Adipocyte (in vitro differentiated cells): ENCODE measurements at regions not wholly inside any gene's neighbourhood (a gene's known extent, or its start where the extent isn't known, plus 50 kb on each side); places are given as distances from the start of the nearest gene placed in this dataset.
A peak's percentile ranks its signal among the peaks of the same experiment; 100 is the strongest.
"Not testable (repeated sequence)": the region's sequence is repeated elsewhere in the genome, so short reads cannot be mapped to it uniquely, and the experiment has no call there.

Experiments used
- DNase-seq: peaks from one replicate; pipeline ENCODE4 v3.0.0-alpha.2; 2015; ENCODE audit warnings: low read depth
- H3K27me3 ChIP-seq: replicated peaks from 2 replicates; pipeline ENCODE4 v1.7.0; 2013; ENCODE audit warnings: mild to moderate bottlenecking, low read length, moderate library complexity; ENCODE audit not compliant: control insufficient read depth, insufficient read depth
- H3K36me3 ChIP-seq: 2 replicates; pipeline ENCODE4 v1.7.0; 2013; ENCODE audit warnings: low read length, mild to moderate bottlenecking, moderate library complexity; ENCODE audit not compliant: control insufficient read depth, insufficient read depth, severe bottlenecking
- H3K4me1 ChIP-seq: 2 replicates; pipeline ENCODE4 v1.7.0; 2013; ENCODE audit warnings: mild to moderate bottlenecking, low read length, moderate library complexity; ENCODE audit not compliant: control insufficient read depth, insufficient read depth
- H3K4me3 ChIP-seq: 2 replicates; pipeline ENCODE4 v1.7.0; 2013; ENCODE audit warnings: mild to moderate bottlenecking, low read length, moderate library complexity
- H3K9ac ChIP-seq: 2 replicates; pipeline ENCODE4 v1.7.0; 2013; ENCODE audit warnings: mild to moderate bottlenecking, low read length, moderate library complexity
- H3K9me3 ChIP-seq: 2 replicates; pipeline ENCODE4 v1.7.0; 2013; ENCODE audit warnings: mild to moderate bottlenecking, low read length, moderate library complexity; ENCODE audit not compliant: control insufficient read depth

DNA sequence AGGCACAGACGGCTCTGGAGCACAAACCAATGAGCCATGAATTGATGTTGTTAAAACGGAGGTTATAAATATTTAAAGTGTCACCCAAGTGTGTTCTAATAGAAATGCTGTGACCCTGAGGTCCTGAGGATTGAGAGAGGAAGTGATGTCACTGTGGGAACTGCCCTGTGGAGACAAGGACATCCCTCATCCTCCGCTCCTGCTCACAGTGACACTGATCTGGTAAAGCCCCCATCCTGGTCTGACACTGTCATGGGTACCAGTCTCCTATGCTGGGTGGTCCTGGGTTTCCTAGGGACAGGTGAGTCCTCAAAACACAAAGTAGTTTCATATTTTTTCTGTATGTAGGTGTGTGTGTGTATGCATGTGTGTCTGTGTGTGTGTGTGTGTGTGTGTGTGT is 237.9 kb upstream of the PRSS1 start:
- Histone ChIP-seq H3K9me3 (no peaks in the 10 kb centered on the region), H3K27me3 (peaks cover 38% of the 10 kb centered on the region), H3K4me3 (no peak overlapping the region), H3K9ac (no peak overlapping the region), H3K36me3 (no peaks in the 10 kb centered on the region), H3K4me1 (peaks cover 25% of the 10 kb centered on the region)
- no peak for DNase-seq

DNA sequence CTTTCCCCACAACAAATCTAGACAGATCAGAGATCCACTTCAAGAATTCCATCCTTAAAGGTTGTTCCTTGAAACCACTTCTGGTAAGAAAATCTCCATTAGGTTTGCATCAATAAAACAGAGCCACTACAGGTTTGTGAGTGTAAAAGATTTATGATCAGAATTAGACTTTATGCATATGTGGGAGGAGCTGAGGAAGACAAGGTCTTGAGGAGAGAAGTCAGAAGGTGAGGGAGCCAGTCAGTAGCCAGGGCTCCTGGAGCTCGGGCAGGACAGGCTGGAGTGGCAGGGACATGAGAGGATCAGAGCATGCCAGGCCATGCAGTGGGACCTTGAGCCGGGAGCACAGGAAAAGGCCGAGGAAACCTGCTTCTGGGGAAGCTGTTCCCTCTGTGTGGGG is 240.0 kb upstream of the PRSS1 start:
- H3K9me3 ChIP-seq, DNase-seq, H3K9ac ChIP-seq, H3K36me3 ChIP-seq, H3K4me3 ChIP-seq: not testable (repeated sequence)
- H3K27me3 ChIP-seq: peaks cover 52% of the 10 kb centered on the region
- peaks cover 12% of the 10 kb centered on the region for H3K4me1 ChIP-seq

DNA sequence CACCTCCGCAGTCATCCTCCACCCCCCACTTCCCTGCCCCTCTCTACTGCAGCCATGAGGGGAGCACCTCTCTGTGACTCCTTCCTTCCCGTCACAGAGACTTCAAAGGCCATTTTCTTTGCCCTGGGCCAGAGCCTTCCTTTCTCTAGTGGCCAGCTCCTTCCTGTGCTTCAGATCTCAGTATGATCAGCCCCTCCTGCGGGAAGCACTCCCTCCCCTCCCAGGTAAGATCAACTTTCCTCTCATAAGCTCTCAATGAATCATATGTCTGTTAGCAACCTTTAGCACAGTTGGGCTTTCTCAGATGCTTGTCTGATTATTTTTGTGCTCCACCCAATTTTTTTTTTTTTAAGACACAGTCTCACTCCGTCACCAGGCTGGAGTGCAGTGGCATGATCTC is 241.0 kb upstream of the PRSS1 start:
- Histone ChIP-seq H3K9me3 (no peaks in the 10 kb centered on the region), H3K4me1 (peaks cover 11% of the 10 kb centered on the region), H3K36me3 (no peaks in the 10 kb centered on the region), H3K27me3 (peaks cover 54% of the 10 kb centered on the region), H3K9ac (no peak overlapping the region), H3K4me3 (no peak overlapping the region)
- no peak for DNase-seq

DNA sequence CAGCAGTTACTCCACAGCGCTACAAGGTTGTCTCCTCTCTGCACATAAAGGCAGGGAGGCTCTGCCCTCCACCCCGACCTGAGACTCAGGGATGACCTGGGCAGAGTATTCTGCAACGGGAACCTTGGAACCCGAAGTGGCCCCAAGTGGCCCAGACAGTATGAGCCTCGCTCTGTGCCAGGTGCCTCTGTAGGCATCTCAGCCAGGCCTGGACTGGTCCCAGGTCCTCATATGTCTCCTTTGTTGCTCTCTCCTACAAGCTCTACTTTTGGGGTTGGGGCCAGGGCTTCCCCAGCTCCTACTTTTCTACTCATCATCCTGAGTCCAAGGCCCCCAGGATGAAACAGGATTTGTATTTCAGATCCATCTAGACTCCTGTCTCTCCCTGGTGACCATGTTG is 241.5 kb upstream of the PRSS1 start:
- no peaks in the 10 kb centered on the region for H3K36me3 ChIP-seq
- peaks cover 57% of the 10 kb centered on the region for H3K27me3 ChIP-seq
- H3K9me3 ChIP-seq: no peaks in the 10 kb centered on the region
- H3K4me1 ChIP-seq: peaks cover 8% of the 10 kb centered on the region
- no peak overlapping the region for H3K9ac ChIP-seq
- no peak overlapping the region for H3K4me3 ChIP-seq
- no peak for DNase-seq

DNA sequence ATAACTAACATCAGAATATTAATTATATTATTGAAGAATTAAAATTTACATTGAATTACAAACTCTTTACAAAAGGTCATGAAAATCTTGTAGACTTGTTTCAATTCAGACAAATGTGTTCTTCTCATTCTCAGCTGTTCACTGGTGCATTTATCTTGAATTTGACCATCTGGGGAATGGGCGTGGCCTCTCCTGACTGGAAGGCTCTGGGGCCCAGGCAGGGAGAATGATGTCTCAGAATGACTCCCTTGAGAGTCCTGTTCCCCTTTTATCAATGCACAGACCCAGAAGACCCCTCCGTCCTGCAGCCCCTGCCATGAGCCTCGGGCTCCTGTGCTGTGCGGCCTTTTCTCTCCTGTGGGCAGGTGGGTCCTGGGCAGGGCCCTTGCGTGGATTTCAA is 242.2 kb upstream of the PRSS1 start:
- H3K9me3 ChIP-seq, DNase-seq, H3K9ac ChIP-seq, H3K4me1 ChIP-seq, H3K4me3 ChIP-seq, H3K36me3 ChIP-seq: not testable (repeated sequence)
- H3K27me3 ChIP-seq: peaks cover 60% of the 10 kb centered on the region

DNA sequence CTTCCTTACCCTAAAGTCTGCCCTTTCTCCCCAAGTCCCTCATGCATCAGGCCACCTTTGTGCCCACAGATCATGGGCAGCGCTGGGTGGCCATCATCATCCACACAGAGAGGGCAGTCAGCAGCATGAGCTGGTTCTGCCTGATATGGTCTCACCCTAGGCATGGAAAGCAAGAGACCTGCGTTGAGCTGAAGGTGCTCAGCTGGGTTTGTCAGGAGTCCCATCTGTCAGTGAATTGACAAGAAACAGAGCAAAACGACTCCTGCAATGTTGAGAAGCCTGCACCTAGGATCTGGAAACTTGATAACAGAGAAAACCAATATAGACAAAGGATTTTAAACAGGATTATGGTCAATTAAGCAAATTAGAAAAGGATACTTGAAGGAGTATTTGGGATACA is 242.7 kb upstream of the PRSS1 start:
- DNase-seq: no peak
- H3K4me1 ChIP-seq: peaks cover 8% of the 10 kb centered on the region
- no peaks in the 10 kb centered on the region for H3K9me3 ChIP-seq
- no peak overlapping the region for H3K9ac ChIP-seq
- peaks cover 61% of the 10 kb centered on the region for H3K27me3 ChIP-seq
- no peaks in the 10 kb centered on the region for H3K36me3 ChIP-seq
- H3K4me3 ChIP-seq: no peak overlapping the region

DNA sequence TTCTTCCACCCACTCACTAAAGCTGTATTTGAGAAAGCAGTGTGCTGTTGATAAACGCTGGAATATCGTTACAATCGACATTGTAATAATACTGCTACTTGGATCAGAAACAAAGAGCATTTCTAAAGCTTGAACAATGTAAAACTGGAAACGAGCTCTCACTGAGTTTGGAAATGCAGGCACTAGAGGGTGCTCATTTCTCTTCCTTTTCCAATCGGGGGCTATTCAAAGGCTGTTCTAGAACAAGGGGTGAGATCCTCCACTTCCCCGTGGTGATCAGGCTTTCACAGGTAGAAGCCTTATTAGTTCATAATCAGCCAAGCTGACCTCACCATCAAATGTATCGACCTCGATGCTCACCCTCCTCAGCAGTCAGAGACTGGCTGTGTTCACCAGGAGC is 245.3 kb upstream of the PRSS1 start:
- H3K9me3 ChIP-seq, H3K4me3 ChIP-seq, H3K9ac ChIP-seq, DNase-seq, H3K36me3 ChIP-seq: not testable (repeated sequence)
- peaks cover 58% of the 10 kb centered on the region for H3K27me3 ChIP-seq
- peaks cover 11% of the 10 kb centered on the region for H3K4me1 ChIP-seq

DNA sequence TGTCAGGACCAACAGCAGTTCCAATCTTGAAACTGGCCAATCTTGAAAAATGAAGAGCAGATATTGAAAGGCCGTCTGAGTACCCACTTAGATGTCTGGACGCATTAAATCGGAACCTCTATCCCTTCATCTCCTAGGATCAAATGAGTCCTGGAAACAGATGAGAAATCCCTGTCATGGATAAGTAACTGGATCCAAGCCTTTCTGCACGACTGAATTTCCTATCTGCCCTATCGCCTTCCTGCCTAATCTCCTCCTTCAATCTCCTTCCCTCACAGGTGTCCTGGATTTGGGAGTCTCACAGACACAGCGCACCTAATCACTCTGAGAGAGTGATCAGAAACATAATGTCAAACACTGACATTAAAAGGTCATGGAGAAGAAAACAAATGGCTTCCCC is 245.2 kb upstream of the PRSS58 start:
- Histone ChIP-seq H3K36me3 (no peaks in the 10 kb centered on the region), H3K9ac (no peak overlapping the region), H3K27me3 (peaks cover 64% of the 10 kb centered on the region), H3K4me3 (no peak overlapping the region), H3K9me3 (no peaks in the 10 kb centered on the region), H3K4me1 (peaks cover 17% of the 10 kb centered on the region)
- no peak for DNase-seq

DNA sequence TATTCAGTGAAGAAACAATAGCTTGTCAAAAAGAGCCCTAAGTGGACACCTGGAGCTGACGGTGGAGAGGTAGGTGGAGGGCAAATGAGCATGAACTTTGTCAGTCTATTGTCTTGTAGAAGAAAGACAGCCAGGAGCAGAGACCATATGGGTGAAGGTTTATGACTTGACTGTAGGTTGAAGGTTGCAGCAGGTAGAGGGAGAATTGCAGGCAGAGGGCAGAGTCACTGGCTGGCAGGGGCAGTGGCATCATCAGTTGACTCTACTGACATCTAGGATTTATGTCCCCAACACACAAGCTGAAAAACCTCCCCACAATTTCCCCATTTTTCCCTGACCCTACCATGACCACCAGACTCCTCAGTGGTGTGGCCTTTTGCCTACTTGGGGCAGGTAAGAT is 243.6 kb upstream of the PRSS58 start:
- Histone ChIP-seq H3K9ac (no peak overlapping the region), H3K36me3 (no peaks in the 10 kb centered on the region), H3K4me1 (peaks cover 32% of the 10 kb centered on the region), H3K4me3 (no peak overlapping the region), H3K27me3 (peaks cover 57% of the 10 kb centered on the region), H3K9me3 (no peaks in the 10 kb centered on the region)
- DNase-seq: no peak

DNA sequence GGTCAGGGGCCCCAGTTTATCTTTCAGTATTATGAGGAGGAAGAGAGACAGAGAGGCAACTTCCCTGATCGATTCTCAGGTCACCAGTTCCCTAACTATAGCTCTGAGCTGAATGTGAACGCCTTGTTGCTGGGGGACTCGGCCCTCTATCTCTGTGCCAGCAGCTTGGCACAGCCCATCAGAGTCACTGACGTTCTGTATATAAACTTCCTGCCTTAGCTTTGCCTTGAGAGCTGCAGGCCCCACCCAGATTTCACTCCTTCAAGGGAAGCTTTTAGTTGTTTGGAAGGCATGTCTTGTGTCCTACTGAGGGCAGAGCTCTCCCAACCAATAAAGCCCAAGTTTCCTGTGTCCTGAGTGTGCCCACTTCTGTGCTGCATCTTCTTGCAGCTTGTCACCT is 242.5 kb upstream of the PRSS58 start:
- no peaks in the 10 kb centered on the region for H3K36me3 ChIP-seq
- H3K9ac ChIP-seq: no peak overlapping the region
- H3K4me1 ChIP-seq: peaks cover 34% of the 10 kb centered on the region
- H3K9me3 ChIP-seq: no peaks in the 10 kb centered on the region
- no peak overlapping the region for H3K4me3 ChIP-seq
- no peak for DNase-seq
- peaks cover 54% of the 10 kb centered on the region for H3K27me3 ChIP-seq

DNA sequence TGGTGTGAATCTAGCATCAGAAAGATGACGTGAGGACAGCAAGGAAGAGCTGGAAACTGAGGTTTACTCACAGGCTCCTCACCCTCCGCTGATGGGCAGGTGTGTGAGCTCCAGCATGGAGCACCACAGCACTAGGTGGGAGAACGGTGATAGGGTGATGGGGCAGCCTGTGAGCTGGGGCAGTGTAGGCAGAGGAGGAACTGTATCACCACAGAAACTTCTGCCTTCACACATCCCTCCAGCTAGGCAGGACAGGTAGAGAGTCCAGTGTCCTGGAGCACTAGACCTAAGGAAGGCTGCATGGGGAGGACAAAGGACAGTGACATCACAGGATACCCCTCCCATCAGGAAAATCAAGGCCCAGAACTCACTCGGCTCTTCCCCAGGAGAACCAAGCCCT is 241.8 kb upstream of the PRSS58 start:
- Histone ChIP-seq H3K9me3 (no peaks in the 10 kb centered on the region), H3K36me3 (no peaks in the 10 kb centered on the region), H3K9ac (no peak overlapping the region), H3K4me3 (no peak overlapping the region), H3K4me1 (peaks cover 34% of the 10 kb centered on the region), H3K27me3 (peaks cover 47% of the 10 kb centered on the region)
- DNase-seq: no peak

DNA sequence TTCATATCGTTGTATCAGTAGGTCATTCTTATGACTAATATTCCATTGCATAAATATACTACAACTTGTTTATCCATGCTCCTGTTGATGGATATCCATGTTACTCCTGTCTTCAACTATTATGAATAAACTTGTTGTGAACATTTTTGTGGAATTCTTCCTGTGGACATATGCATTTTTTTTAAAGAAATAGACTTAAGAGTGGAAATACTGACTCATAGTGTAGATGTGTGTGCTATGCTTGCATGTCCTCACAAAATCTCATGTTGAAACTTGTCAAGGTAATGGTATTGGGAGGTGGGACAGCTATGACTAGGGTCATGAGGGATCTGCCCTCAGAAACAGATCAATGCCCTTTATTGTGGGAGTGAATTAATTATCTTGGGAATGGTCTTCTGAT is 240.5 kb upstream of the PRSS58 start:
- no peak overlapping the region for H3K9ac ChIP-seq
- peaks cover 46% of the 10 kb centered on the region for H3K27me3 ChIP-seq
- peak; percentile 64 for DNase-seq
- no peaks in the 10 kb centered on the region for H3K36me3 ChIP-seq
- H3K4me1 ChIP-seq: peaks cover 30% of the 10 kb centered on the region
- H3K9me3 ChIP-seq: no peaks in the 10 kb centered on the region
- no peak overlapping the region for H3K4me3 ChIP-seq
